K562 (cell line): ENCODE measurements at regions not wholly inside any gene's neighbourhood (a gene's known extent, or its start where the extent isn't known, plus 50 kb on each side); places are given as distances from the start of the nearest gene placed in this dataset.
A peak's percentile ranks its signal among the peaks of the same experiment; 100 is the strongest.

ENCODE experiments used
- ATAC-seq: fragments of 200-7000 bp; cut with Tn5 transposase; 3 replicates; pipeline ENCODE4 v1.9.1; 2020; ENCODE audit warnings: moderate library complexity
- BruUV-seq: library from RNA; stranded (reverse); fragments of 400-500 nt; replicated peaks from 2 replicates; lab custom pipeline; 2021; lab: Mats Ljungman, UMichigan
- CTCF ChIA-PET: fragments of 300-600 bp; formaldehyde crosslinking; extraction: SDS; loops from one replicate; lab custom pipeline; 2021; ENCODE audit warnings: low intra/inter-chr PET ratio; lab: Yijun Ruan, JAX
- POLR2A ChIA-PET: fragments of 300-600, 350-650 bp; sonication (Branson Sonifier 250); formaldehyde crosslinking; extraction: SDS; loops from one replicate; lab custom pipeline; 2021; ENCODE audit warnings: antibody characterized with exemption, inconsistent platforms; lab: Yijun Ruan, JAX
- DNase-seq, 4 experiments: peaks; one replicate each; pipeline versions ENCODE4 v3.0.0 to v3.0.0-alpha.2; 2011 to 2018; ENCODE audit warnings: low spot score in 3 of 4, mixed read lengths in 3 of 4; ENCODE audit errors: extremely low read depth in 1 of 4
- FAIRE-seq: peaks from 2 replicates; lab custom pipeline; 2011; peaks lifted over from hg19 to GRCh38; lab: Jason Lieb, UNC
- H2AFZ ChIP-seq: 2 replicates; pipeline ENCODE4 v1.6.0; 2011; ENCODE audit warnings: low read depth, low read length, control low read depth, inconsistent platforms
- H3K27ac ChIP-seq: fragments of 200-600 bp; 3 replicates; pipeline ENCODE4 v1.8.0; 2011; ENCODE audit warnings: low read depth, mild to moderate bottlenecking, control low read depth, inconsistent platforms, low read length, moderate library complexity, mixed read lengths; ENCODE audit errors: extremely low read depth
- H3K27me3 ChIP-seq, 2 experiments: fragments of 300-600 bp in 1 of 2; 2 replicates in 1 of 2; 3 replicates in 1 of 2; pipeline versions ENCODE4 v1.6.0 to v1.8.0; 2011; ENCODE audit warnings: inconsistent platforms in 2 of 2, low read length in 2 of 2, mild to moderate bottlenecking in 1 of 2, mixed read lengths in 1 of 2, moderate library complexity in 1 of 2; ENCODE audit not compliant: control insufficient read depth in 2 of 2, insufficient read depth in 2 of 2
- H3K36me3 ChIP-seq: fragments of 300-600 bp; 3 replicates; pipeline ENCODE4 v1.8.0; 2011; ENCODE audit warnings: mild to moderate bottlenecking, low read length, inconsistent platforms; ENCODE audit not compliant: control insufficient read depth, insufficient read depth
- H3K4me1 ChIP-seq, 2 experiments: fragments of 200-600 bp in 1 of 2; replicated peaks in 1 of 2; 2 replicates in 1 of 2; 3 replicates in 1 of 2; pipeline versions ENCODE4 v1.5.1 to v1.8.0; 2011; ENCODE audit warnings: inconsistent platforms in 2 of 2, low read length in 2 of 2, mild to moderate bottlenecking in 1 of 2, mixed read lengths in 1 of 2, moderate library complexity in 1 of 2; ENCODE audit not compliant: control insufficient read depth in 2 of 2, insufficient read depth in 2 of 2
- H3K4me2 ChIP-seq: 2 replicates; pipeline ENCODE4 v1.6.1; 2011; ENCODE audit warnings: low read length, control low read depth, inconsistent platforms, mixed read lengths; ENCODE audit not compliant: insufficient read depth
- H3K4me3 ChIP-seq: fragments of 200-600 bp; sonication (generic), shearing (Covaris generic); 2 replicates; pipeline ENCODE4 v1.5.1; 2016; ENCODE audit warnings: control low read depth, inconsistent platforms
- H3K79me2 ChIP-seq: fragments of 200-600 bp; 3 replicates; pipeline ENCODE4 v1.8.0; 2011; ENCODE audit warnings: low read length, inconsistent platforms; ENCODE audit not compliant: control insufficient read depth, insufficient read depth
- H3K9ac ChIP-seq, 2 experiments: 2 replicates each; pipeline versions ENCODE4 v1.6.0 to v1.6.1; 2011; ENCODE audit warnings: low read depth in 2 of 2, low read length in 2 of 2, control low read depth in 1 of 2, inconsistent platforms in 1 of 2, mild to moderate bottlenecking in 1 of 2, mixed read lengths in 1 of 2; ENCODE audit not compliant: insufficient read depth in 1 of 2
- H3K9me1 ChIP-seq: one replicate; pipeline ENCODE4 v1.6.0; 2011; ENCODE audit warnings: inconsistent platforms, mild to moderate bottlenecking, low read length, moderate library complexity; ENCODE audit not compliant: control insufficient read depth, insufficient read depth
- H3K9me3 ChIP-seq: replicated peaks from 2 replicates; pipeline ENCODE4 v1.5.1; 2011; ENCODE audit warnings: low read depth, low read length, inconsistent platforms; ENCODE audit not compliant: control insufficient read depth, insufficient read depth
- H4K20me1 ChIP-seq: replicated peaks from 2 replicates; pipeline ENCODE4 v1.6.1; 2011; ENCODE audit warnings: low read length, inconsistent platforms, mixed read lengths; ENCODE audit not compliant: control insufficient read depth, insufficient read depth
- ARID2 ChIP-seq: fragments of 450-650 bp; IDR thresholded peaks from 2 replicates; pipeline ENCODE4 v1.6.1; 2017; ENCODE audit warnings: antibody characterized with exemption, mild to moderate bottlenecking
- BRD4 ChIP-seq: fragments of 200-600 bp; sonication (generic); IDR thresholded peaks from 2 replicates; pipeline ENCODE4 v1.6.1; 2017; ENCODE audit warnings: inconsistent platforms
- CBFB ChIP-seq: sonication (generic); formaldehyde crosslinking; IDR thresholded peaks from 2 replicates; pipeline ENCODE4 v1.4.0; 2020; ENCODE audit warnings: mild to moderate bottlenecking, missing genetic modification reagents
- CHCHD3 ChIP-seq: fragments of 250-450 bp; sonication (Bioruptor Pico); IDR thresholded peaks from 2 replicates; pipeline ENCODE4 v2.1.2; 2022; ENCODE audit warnings: mild to moderate bottlenecking
- DACH1 ChIP-seq: fragments of 450-650 bp; IDR thresholded peaks from 2 replicates; pipeline ENCODE4 v1.6.1; 2018; ENCODE audit not compliant: partially characterized antibody
- HDGF ChIP-seq: fragments of 450-650 bp; IDR thresholded peaks from 2 replicates; pipeline ENCODE4 v1.6.1; 2016
- L3MBTL2 ChIP-seq: fragments of 450-650 bp; IDR thresholded peaks from 2 replicates; pipeline ENCODE4 v1.6.1; 2016; ENCODE audit warnings: mild to moderate bottlenecking, moderate library complexity
- MAFK ChIP-seq: IDR thresholded peaks from 2 replicates; pipeline ENCODE4 v1.6.1; 2011; ENCODE audit warnings: low read length, improper control_type of control experiment
- MTA1 ChIP-seq: fragments of 450-650 bp; IDR thresholded peaks from 2 replicates; pipeline ENCODE4 v1.6.1; 2017; ENCODE audit warnings: borderline replicate concordance
- PCBP1 ChIP-seq: fragments of 200-400 bp; formaldehyde crosslinking; IDR thresholded peaks from 2 replicates; pipeline ENCODE4 v1.6.1; 2018; ENCODE audit warnings: mild to moderate bottlenecking, low read depth, low read length; ENCODE audit not compliant: poor library complexity, severe bottlenecking
- RAD21 ChIP-seq, 2 experiments: fragments of 250-450 bp in 1 of 2; fragments of 450-650 bp in 1 of 2; sonication (Bioruptor Pico) in 1 of 2; formaldehyde crosslinking in 1 of 2; IDR thresholded peaks in 1 of 2; conservative IDR thresholded peaks in 1 of 2; 2 replicates each; pipeline versions ENCODE4 v1.4.0 to v1.8.0; 2020 to 2022; ENCODE audit warnings: mild to moderate bottlenecking in 2 of 2, moderate library complexity in 1 of 2
- TCF7L2 ChIP-seq: fragments of 150-350 bp; IDR thresholded peaks from 2 replicates; pipeline ENCODE4 v1.6.1; 2016; ENCODE audit warnings: low read depth, mild to moderate bottlenecking, low read length, moderate library complexity
- ZNF347 ChIP-seq: fragments of 450-650 bp; formaldehyde crosslinking; IDR thresholded peaks from 2 replicates; pipeline ENCODE4 v1.4.0; 2020; ENCODE audit warnings: low read depth, mild to moderate bottlenecking, moderate library complexity
- WGBS: fragments of 100-300 bp; shearing (Covaris generic); methylation state at CpG from one replicate; pipeline ENCODE4 v1.1.6; 2016; ENCODE audit warnings: low coverage, mixed read lengths; ENCODE audit not compliant: insufficient coverage; ENCODE audit errors: missing lambda C conversion rate; 5-methylcytosine and 5-hydroxymethylcytosine counted together
- in situ Hi-C: fragments of 300-500 bp; cut with MboI; formaldehyde crosslinking; loops from 4 replicates; pipeline ENCODE4 v1.15.0; 2018; ENCODE audit warnings: inconsistent platforms, mixed read lengths
- intact Hi-C: fragments of 100-400 bp; cut with micrococcal nuclease; formaldehyde crosslinking; loops from 2 replicates; pipeline ENCODE4 v1.14.2; 2022
- TF ChIP-seq, protein P1 (sequence below): fragments of 250-450 bp; sonication (Bioruptor Pico); IDR thresholded peaks from 2 replicates; pipeline ENCODE4 v1.5.1; 2021; ENCODE audit warnings: mild to moderate bottlenecking
- TF ChIP-seq, protein P2 (sequence below), 3 experiments: IDR thresholded peaks in 2 of 3; conservative IDR thresholded peaks in 1 of 3; 2 replicates each; pipeline ENCODE4 v1.5.1; 2011 to 2012; ENCODE audit warnings: low read length in 3 of 3, mild to moderate bottlenecking in 3 of 3, control low read depth in 2 of 3, improper control_type of control experiment in 1 of 3, inconsistent platforms in 1 of 3, low read depth in 1 of 3, mixed read lengths in 1 of 3, moderate library complexity in 1 of 3; ENCODE audit not compliant: insufficient read depth in 2 of 3
- TF ChIP-seq, protein P3 (sequence below): IDR thresholded peaks from 3 replicates; pipeline ENCODE4 v1.6.1; 2011; ENCODE audit warnings: borderline replicate concordance, mild to moderate bottlenecking, moderate library complexity; ENCODE audit not compliant: insufficient read length; ENCODE audit errors: extremely low read depth

DNA sequence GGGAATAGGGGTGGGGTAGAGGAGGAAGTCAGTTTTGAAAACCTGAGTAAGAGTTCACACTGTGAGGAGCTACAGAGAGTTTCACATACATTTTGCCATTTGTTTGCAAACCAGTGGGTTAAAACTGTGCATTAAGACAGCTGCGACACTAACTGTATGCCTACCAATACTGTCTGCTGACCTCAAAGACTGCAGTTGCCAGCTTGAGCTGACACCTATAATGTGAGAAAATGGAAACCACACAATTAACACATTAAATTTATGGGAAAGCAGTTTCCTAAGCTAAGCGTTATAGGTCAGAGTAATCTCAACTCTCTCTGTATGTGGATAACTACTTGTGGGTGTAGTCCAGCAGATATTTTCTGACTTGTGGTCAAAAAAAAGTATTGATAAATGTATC, 756.6 kb upstream of the GCFC2 start (continued):
- no peak for TF ChIP-seq ARID2

DNA sequence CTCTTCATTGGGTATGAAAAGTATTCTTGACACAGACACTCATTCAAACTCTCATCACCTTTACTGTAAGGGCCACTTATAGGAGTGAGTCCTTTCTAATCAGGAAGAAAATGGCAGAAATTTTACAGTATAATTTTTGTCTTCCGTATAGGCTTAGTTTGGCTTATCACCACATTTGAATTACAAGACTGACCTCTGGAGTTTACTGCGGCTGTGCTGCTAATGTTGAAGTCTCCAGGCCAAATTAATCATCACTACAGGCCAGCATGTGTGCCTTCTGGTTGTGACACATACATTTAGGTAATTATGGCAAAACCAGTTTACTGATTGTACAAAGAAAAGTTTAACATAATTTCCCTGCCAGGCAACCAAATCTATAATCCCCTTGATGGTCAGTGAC, 753.6 kb upstream of the GCFC2 start:
- intact Hi-C loops: no loop called here
- H3K4me1 ChIP-seq: no peaks in the 10 kb centered on the region
- H3K27ac ChIP-seq: no peak overlapping the region
- DNase-seq (no peak), FAIRE-seq (no peak), ATAC-seq (no peak)
- H3K9me3 ChIP-seq: no peaks in the 10 kb centered on the region
- H2AFZ ChIP-seq: no peak overlapping the region
- no peak overlapping the region for H3K4me3 ChIP-seq
- no peaks in the 10 kb centered on the region for H4K20me1 ChIP-seq
- ChIA-PET POLR2A (no interaction called here), CTCF (interaction anchor here (0.8 kb wide), 1 partner anchor 824 kb away, joined by 4 read pairs; no protein-coding TSS in a partner anchor)
- no peaks in the 10 kb centered on the region for H3K36me3 ChIP-seq
- H3K79me2 ChIP-seq: no peaks in the 10 kb centered on the region
- H3K4me2 ChIP-seq: no peak overlapping the region
- H3K9me1 ChIP-seq: no peaks in the 10 kb centered on the region
- no peak overlapping the region for H3K9ac ChIP-seq
- no peaks in the 10 kb centered on the region for H3K27me3 ChIP-seq
- 6% methylated on average over 2 of the region's 2 CpGs for WGBS
- in situ Hi-C loops: no loop called here
- no TSS peak for BruUV-seq
- TF ChIP-seq CBFB (CRISPR knock-in tag) (no peak), BRD4 (no peak), MTA1 (no peak), PCBP1 (no peak), CHCHD3 (CRISPR knock-in tag) (no peak), ZNF347 (no peak), HDGF (no peak), MAFK (no peak), L3MBTL2 (no peak), RAD21 (CRISPR knock-in tag; conservative IDR thresholded peaks at IDR 0.05 in 1 of 2, IDR thresholded peaks at IDR 0.05 in 1 of 2) (peak in 1 of 2 experiments; percentile 19; a peak in 1 of 4 replicates), DACH1 (no peak), TCF7L2 (no peak)
- TF ChIP-seq, protein P1, sequence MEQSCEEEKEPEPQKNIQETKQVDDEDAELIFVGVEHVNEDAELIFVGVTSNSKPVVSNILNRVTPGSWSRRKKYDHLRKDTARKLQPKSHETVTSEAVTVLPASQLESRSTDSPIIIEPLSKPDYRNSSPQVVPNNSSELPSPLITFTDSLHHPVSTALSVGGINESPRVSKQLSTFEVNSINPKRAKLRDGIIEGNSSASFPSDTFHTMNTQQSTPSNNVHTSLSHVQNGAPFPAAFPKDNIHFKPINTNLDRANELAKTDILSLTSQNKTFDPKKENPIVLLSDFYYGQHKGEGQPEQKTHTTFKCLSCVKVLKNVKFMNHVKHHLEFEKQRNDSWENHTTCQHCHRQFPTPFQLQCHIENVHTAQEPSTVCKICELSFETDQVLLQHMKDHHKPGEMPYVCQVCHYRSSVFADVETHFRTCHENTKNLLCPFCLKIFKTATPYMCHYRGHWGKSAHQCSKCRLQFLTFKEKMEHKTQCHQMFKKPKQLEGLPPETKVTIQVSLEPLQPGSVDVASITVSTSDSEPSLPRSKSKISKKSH (CRISPR knock-in tag): no peak
- TF ChIP-seq, protein P2, sequence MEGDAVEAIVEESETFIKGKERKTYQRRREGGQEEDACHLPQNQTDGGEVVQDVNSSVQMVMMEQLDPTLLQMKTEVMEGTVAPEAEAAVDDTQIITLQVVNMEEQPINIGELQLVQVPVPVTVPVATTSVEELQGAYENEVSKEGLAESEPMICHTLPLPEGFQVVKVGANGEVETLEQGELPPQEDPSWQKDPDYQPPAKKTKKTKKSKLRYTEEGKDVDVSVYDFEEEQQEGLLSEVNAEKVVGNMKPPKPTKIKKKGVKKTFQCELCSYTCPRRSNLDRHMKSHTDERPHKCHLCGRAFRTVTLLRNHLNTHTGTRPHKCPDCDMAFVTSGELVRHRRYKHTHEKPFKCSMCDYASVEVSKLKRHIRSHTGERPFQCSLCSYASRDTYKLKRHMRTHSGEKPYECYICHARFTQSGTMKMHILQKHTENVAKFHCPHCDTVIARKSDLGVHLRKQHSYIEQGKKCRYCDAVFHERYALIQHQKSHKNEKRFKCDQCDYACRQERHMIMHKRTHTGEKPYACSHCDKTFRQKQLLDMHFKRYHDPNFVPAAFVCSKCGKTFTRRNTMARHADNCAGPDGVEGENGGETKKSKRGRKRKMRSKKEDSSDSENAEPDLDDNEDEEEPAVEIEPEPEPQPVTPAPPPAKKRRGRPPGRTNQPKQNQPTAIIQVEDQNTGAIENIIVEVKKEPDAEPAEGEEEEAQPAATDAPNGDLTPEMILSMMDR (IDR thresholded peaks at IDR 0.05 in 2 of 3, conservative IDR thresholded peaks at IDR 0.05 in 1 of 3; ENCODE audit: insufficient read depth in 2 of 3, low read depth in 1 of 3, low read length in 3 of 3): peak in 1 of 3 experiments; percentile 25; a peak in 1 of 6 replicates
- TF ChIP-seq, protein P3, sequence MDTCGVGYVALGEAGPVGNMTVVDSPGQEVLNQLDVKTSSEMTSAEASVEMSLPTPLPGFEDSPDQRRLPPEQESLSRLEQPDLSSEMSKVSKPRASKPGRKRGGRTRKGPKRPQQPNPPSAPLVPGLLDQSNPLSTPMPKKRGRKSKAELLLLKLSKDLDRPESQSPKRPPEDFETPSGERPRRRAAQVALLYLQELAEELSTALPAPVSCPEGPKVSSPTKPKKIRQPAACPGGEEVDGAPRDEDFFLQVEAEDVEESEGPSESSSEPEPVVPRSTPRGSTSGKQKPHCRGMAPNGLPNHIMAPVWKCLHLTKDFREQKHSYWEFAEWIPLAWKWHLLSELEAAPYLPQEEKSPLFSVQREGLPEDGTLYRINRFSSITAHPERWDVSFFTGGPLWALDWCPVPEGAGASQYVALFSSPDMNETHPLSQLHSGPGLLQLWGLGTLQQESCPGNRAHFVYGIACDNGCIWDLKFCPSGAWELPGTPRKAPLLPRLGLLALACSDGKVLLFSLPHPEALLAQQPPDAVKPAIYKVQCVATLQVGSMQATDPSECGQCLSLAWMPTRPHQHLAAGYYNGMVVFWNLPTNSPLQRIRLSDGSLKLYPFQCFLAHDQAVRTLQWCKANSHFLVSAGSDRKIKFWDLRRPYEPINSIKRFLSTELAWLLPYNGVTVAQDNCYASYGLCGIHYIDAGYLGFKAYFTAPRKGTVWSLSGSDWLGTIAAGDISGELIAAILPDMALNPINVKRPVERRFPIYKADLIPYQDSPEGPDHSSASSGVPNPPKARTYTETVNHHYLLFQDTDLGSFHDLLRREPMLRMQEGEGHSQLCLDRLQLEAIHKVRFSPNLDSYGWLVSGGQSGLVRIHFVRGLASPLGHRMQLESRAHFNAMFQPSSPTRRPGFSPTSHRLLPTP: no peak
